Type B pancreatic cell (in vitro differentiated cells): ENCODE measurements at regions not wholly inside any gene's neighbourhood (a gene's known extent, or its start where the extent isn't known, plus 50 kb on each side); places are given as distances from the start of the nearest gene placed in this dataset.

ENCODE experiments used
- DNase-seq: peaks from one replicate; pipeline ENCODE4 v3.0.0; 2021; ENCODE audit warnings: mixed read lengths; ENCODE audit not compliant: unreplicated experiment; ENCODE audit errors: extremely low spot score
- H3K27ac Mint-ChIP-seq: 2 replicates; pipeline ENCODE4 v1.8.0; 2021; ENCODE audit warnings: mild to moderate bottlenecking, mixed read lengths
- H3K27me3 Mint-ChIP-seq: 2 replicates; pipeline ENCODE4 v1.8.0; 2021; ENCODE audit warnings: mixed read lengths
- H3K36me3 Mint-ChIP-seq: 2 replicates; pipeline ENCODE4 v1.8.0; 2021; ENCODE audit warnings: mixed read lengths
- H3K4me1 Mint-ChIP-seq: one replicate; pipeline ENCODE4 v1.8.0; 2021; ENCODE audit warnings: mixed read lengths; ENCODE audit not compliant: unreplicated experiment
- H3K4me3 Mint-ChIP-seq: 2 replicates; pipeline ENCODE4 v1.8.0; 2021; ENCODE audit warnings: mild to moderate bottlenecking, mixed read lengths
- H3K9me3 Mint-ChIP-seq: 2 replicates; pipeline ENCODE4 v1.8.0; 2021; ENCODE audit warnings: mixed read lengths
- TF ChIP-seq, protein P1 (sequence below): fragments of 200-600 bp; sonication (generic); conservative IDR thresholded peaks from 2 replicates; pipeline ENCODE4 v1.5.0; 2021; ENCODE audit warnings: antibody characterized with exemption, mild to moderate bottlenecking

DNA sequence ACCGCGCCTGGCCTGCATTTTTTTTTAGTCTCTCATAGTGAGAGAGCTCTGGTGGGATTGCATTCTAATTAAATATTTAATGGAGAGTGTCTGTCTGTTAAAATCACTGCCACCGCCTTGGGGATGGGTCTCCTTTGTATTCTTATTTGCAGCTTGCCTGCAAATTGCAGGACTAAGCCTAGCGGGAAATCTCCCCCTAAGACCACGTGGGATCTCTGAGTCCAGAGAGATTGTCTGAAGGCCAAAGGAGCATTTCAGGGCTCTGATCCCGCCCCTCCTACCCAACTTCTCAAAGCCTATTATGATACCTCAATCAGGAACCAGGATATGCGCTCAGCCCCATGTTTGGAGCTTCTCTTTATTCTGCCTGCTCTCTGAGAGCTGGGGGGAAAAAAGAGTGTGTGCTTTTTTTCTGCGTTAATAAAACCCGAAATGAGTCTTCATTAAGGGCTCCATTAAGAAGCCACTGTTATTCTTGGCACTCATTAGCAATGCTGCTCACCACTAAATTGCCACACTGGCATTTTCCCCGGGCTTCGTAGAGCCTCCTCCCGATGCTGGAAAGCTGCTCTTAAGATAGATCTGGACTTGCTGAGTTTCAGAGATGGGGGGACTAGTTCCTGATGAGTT lies 92.9 kb upstream of the THY1 start:
- Mint-ChIP-seq H3K4me3 (no peak overlapping the region), H3K27me3 (peaks cover 42% of the 10 kb centered on the region), H3K9me3 (no peaks in the 10 kb centered on the region), H3K36me3 (no peaks in the 10 kb centered on the region), H3K27ac (no peak overlapping the region), H3K4me1 (peaks cover 7% of the 10 kb centered on the region)
- no peak for DNase-seq
- TF ChIP-seq, protein P1, sequence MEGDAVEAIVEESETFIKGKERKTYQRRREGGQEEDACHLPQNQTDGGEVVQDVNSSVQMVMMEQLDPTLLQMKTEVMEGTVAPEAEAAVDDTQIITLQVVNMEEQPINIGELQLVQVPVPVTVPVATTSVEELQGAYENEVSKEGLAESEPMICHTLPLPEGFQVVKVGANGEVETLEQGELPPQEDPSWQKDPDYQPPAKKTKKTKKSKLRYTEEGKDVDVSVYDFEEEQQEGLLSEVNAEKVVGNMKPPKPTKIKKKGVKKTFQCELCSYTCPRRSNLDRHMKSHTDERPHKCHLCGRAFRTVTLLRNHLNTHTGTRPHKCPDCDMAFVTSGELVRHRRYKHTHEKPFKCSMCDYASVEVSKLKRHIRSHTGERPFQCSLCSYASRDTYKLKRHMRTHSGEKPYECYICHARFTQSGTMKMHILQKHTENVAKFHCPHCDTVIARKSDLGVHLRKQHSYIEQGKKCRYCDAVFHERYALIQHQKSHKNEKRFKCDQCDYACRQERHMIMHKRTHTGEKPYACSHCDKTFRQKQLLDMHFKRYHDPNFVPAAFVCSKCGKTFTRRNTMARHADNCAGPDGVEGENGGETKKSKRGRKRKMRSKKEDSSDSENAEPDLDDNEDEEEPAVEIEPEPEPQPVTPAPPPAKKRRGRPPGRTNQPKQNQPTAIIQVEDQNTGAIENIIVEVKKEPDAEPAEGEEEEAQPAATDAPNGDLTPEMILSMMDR = no peak

DNA sequence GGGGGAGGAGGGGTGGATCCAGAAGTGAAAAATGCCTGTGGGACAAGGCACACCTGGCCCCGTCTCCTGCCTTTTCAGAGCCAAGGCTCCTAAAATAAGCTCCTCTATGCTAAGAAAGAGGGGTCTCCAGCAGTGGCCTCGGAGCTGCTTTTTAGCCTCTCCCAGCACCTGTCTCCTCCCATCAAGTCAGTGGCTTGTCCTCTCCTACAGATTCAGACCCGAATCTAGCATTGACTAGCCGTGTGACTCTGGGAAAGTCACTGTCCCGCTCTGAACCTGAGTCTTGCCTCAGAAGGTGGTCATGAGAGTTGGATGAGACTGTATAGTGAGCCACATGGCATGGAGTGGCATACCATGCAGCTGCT lies 90.8 kb upstream of the THY1 start:
- H3K27me3 Mint-ChIP-seq = peaks cover 46% of the 10 kb centered on the region
- TF ChIP-seq, protein P1 = no peak
- no peak overlapping the region for H3K27ac Mint-ChIP-seq
- no peaks in the 10 kb centered on the region for H3K9me3 Mint-ChIP-seq
- H3K36me3 Mint-ChIP-seq = no peaks in the 10 kb centered on the region
- no peak overlapping the region for H3K4me3 Mint-ChIP-seq
- H3K4me1 Mint-ChIP-seq = peaks cover 7% of the 10 kb centered on the region
- no peak for DNase-seq

DNA sequence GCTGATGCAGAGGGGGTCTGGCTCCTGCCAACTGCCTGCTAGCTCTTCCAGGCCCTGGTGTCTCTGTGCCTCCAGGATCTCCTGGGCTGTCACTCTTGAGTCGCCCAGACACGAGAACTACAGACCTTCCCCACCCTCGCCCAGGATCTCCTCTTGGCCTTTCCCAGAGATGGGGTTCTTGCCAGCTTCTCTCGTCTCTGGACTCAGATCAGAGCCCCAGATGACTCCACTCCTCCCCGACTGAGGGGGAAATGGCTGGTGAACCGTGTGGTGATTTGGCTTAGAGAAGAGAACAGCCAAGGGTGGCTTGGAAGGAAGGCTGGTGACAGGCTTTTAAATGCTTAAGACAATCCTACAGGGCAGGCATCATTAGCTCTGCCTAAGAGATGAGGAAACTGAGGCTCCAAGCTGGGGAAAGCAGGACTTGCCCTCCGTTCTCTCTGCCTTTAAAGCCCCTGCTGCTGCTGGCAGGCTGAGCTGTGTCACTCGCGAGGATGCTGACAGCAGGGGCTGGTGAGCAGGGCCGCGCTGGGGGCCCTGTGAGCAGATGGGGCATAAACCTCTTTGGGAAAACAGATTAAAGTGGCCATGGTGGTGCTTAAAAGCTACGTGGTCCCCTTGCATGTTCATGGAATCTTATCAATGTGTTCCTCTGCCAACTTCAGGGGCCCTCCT lies 90.3 kb upstream of the THY1 start:
- peaks cover 7% of the 10 kb centered on the region for H3K4me1 Mint-ChIP-seq
- no peaks in the 10 kb centered on the region for H3K9me3 Mint-ChIP-seq
- no peaks in the 10 kb centered on the region for H3K36me3 Mint-ChIP-seq
- H3K27ac Mint-ChIP-seq = no peak overlapping the region
- H3K27me3 Mint-ChIP-seq = peaks cover 45% of the 10 kb centered on the region
- no peak for DNase-seq
- TF ChIP-seq, protein P1 = no peak
- no peak overlapping the region for H3K4me3 Mint-ChIP-seq

DNA sequence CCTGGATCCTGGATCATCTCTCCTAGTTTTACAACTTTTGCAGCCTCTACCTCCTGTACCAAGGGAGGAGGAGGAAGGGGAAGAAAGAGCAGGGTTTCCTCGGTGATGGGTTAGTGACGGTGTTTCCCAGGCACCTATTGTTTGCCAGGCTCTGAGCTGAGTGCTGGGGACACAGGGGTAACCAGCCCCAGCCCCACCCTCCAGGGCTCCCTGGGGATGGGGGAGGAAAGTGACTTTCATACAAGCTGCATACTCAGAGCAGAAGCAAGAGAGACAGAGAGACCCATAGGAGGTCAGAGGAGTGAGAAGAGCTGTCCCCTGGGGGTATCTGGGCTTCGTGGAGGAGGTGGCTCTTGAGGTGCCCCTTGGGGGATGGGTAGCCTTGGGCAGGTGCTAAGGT lies 89.4 kb upstream of the THY1 start:
- Mint-ChIP-seq H3K9me3 (no peaks in the 10 kb centered on the region), H3K27me3 (peaks cover 39% of the 10 kb centered on the region), H3K27ac (no peak overlapping the region), H3K4me3 (no peak overlapping the region), H3K36me3 (no peaks in the 10 kb centered on the region), H3K4me1 (peaks cover 7% of the 10 kb centered on the region)
- TF ChIP-seq, protein P1 = no peak
- DNase-seq = no peak

DNA sequence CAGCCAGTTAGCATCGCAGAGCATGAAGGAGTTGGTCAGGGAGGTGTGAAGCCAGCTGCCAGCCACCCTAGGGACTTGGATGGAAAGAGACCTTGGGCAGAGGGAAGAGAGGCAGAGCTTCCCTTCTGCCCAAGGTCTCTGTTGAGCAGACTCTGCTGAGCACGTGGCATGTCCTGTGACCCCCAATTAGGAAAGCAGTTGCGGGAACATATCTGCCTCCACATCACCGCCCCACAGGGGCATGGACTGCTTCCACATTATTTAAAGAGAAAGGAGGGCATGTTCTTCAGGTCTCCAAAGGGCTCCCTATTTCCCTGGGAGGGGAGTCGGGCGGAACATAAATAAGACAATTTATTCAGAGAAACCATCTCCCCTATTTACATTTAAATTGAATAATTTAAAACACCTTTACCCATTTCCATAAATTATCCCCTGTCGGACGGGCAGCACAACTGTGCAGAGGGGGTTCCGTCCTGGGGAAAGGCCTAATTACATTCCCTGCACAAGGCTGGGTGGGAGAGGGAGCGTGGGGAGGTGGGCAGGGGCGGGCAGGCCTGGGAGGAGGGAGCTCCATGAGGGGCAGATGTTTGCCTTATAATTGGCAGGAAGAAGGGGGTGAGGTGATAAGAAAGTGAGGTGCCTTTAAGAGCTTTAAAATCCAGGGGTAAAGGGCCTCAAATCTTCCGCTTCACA lies 88.8 kb upstream of the THY1 start:
- H3K27ac Mint-ChIP-seq = no peak overlapping the region

More for the DNA sequence above, 88.8 kb upstream of the THY1 start:
- Mint-ChIP-seq H3K4me1 (peaks cover 7% of the 10 kb centered on the region), H3K27me3 (peaks cover 33% of the 10 kb centered on the region), H3K9me3 (no peaks in the 10 kb centered on the region), H3K36me3 (no peaks in the 10 kb centered on the region), H3K4me3 (no peak overlapping the region)
- TF ChIP-seq, protein P1 = no peak
- DNase-seq = no peak
